Activated CD8-positive, alpha-beta memory T cell treated with anti-CD3 and anti-CD28 coated beads, Interleukin-2, amount 50 U/mL, for 48 hours (primary cell): ENCODE measurements at regions not wholly inside any gene's neighbourhood (a gene's known extent, or its start where the extent isn't known, plus 50 kb on each side); places are given as distances from the start of the nearest gene placed in this dataset.
"Not testable (repeated sequence)": the region's sequence is repeated elsewhere in the genome, so short reads cannot be mapped to it uniquely, and the experiment has no call there.

Source experiments
- DNase-seq: peaks from one replicate; pipeline ENCODE4 v3.0.0-alpha.2; 2020

GRCh38 chr12:20096430-20096829 lies 271.9 kb upstream of the PDE3A start:
- DNase-seq, result no peak

- DNase-seq, result no peak
These were observed 270.7 kb upstream of the PDE3A start for GRCh38 chr12:20097626-20098025.

DNA sequence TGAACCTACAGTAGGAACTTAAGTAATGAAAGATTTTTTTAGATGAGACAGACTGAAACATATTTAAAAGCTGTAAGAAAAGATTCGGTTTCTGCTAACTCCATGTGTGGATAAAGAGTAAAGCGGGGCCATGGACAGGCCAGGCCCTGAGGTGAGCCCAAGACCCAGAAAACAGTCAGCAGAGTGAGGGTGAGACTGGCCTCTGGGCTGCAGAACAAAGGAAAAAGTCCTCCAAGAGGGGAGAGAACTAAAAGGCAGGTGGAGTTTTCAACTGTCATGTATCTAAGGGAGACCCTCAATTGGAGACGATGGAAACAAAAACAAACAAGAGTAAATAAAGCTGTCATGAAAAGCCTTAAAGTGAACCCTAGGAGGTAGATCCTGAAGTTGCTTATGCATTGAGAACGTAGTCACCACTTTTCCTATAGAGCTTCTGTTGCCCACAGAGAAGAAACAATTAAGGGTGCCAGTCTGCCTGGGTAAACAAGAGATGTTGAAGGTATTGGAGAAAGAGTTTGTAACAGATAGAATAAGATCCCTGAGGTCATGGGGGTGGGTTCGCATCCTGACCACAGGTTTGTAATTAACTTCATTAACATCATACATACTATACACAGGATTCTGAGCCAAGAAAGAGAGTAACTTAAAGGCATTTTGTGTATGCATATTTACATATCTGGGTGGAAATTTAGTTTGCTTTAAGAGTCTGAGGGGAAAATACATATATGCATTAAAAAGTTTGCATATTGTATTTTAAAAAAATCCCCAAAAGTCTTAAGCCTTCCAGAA lies 268.7 kb upstream of the PDE3A start:
- DNase-seq, result no peak

DNA sequence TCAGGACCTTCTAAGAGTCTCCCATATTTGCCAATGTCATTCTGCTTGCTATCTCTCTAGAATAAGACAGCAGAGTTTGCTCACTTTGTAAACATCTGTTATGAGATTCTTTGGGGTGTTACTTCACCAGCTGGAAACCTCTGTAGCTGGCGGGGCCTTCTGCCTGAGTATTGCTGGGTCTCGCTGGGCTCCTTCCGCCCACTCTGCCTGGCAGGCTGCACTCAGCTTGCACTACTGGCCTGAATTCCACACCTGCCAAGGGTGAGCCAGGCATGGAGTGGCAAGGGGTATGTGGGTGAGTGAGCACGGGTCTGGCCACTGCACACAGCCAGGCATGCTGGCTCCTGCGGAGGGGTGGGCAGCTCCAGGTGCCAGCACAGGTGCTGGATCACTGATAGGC lies 267.3 kb upstream of the PDE3A start:
- DNase-seq, result no peak

DNA sequence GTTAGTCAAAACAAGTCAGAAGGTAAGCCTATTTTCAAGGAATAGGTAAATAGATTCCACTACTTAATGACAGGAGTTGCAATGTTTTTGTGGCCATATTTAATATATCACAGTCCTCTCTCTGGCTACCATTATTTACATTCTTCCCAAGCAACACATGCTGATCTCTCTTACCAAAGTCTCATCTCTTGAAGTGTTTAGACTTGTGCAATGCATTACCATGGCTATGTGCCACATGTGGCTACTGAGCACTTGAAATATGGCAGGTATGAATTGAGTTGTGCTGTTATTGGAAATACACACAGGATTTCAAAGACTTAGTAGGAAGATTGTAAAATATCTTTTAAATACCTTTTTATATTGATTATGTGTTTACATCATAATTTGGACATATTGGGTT lies 262.4 kb upstream of the PDE3A start:
- no peak for DNase-seq

DNA sequence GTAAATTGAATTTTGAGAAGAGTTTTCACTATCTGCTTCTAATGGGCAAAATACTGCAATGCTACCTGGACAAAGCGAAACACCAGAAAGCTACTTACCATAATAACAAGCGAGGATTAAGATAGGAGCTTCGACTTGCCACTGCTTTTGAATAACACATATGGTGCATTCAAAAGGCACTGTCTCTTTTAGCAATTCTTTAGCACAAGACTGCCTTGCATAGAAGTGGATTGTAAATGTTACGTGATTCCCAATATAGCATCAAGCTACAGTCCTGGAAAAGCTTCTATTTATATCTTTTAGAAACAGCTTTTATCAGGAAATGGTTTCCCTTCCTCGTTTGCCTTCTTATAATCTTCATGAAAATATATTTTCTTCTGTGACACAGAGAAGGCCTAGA lies 258.7 kb upstream of the PDE3A start:
- no peak for DNase-seq

GRCh38 chr12:20115371-20115770 lies 253.0 kb upstream of the PDE3A start:
- DNase-seq, result not testable (repeated sequence)

DNA sequence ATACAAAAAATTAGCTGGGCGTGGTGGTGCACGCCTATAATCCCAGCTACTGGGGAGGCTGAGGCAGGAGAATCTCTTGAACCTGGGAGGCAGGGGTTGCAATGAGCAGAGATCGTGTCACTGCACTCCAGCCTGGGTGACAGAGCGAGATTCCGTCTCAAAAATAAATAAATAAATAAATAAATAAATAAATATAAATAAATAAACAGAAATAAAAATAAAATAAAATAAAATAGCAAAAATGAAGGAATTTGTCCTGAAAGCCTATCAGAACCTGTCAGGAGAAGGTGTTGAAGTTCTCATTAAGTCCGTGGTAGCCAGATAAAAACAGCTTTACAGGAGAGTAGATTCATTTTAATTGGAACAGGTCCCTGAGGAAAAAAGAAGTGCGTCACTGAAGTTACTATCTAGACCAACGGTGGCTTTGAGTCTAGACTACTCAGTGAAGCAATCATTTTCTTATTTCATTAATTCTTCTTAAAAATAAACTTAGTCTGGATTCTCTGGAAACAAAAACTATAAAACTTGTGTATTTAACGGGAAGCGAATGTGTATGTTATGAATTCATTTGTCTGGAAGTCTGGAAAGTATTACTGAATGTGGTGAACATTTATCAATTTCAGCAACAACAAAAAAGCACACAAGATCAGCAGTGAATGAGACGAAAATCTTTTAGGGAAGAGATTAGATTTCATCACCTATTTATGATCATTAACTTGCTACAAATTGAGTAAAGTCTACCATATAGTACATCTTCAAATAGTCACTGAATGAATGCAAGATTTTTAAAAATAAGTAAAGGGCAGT lies 248.5 kb upstream of the PDE3A start:
- no peak for DNase-seq

GRCh38 chr12:20120403-20120725 lies 248.0 kb upstream of the PDE3A start:
- no peak for DNase-seq

DNA sequence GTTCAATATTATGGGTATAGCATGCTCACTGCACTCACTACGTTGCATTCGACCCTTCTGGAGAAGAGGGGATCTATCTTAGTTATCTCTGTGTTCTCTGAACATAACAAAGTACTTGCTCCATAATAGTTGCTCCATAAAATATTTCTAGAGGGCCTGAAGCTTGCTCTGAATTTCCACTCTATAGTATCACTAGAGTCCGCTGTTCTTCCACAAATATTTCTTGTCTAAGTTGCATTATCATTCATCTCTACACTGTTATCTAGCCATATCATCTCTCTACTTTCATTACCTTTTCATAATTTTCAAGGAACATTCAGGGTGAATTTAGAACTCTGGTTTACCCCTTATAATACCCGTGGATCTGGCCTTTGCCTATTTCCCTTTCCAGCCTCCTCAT lies 246.1 kb upstream of the PDE3A start:
- no peak for DNase-seq

- DNase-seq, result no peak
These were observed 244.9 kb upstream of the PDE3A start for GRCh38 chr12:20123465-20123864.

GRCh38 chr12:20125276-20125798 lies 243.0 kb upstream of the PDE3A start:
- no peak for DNase-seq

- DNase-seq, result no peak
These were observed 241.7 kb upstream of the PDE3A start for GRCh38 chr12:20126601-20127000.

GRCh38 chr12:20127413-20127812 lies 240.9 kb upstream of the PDE3A start:
- no peak for DNase-seq

DNA sequence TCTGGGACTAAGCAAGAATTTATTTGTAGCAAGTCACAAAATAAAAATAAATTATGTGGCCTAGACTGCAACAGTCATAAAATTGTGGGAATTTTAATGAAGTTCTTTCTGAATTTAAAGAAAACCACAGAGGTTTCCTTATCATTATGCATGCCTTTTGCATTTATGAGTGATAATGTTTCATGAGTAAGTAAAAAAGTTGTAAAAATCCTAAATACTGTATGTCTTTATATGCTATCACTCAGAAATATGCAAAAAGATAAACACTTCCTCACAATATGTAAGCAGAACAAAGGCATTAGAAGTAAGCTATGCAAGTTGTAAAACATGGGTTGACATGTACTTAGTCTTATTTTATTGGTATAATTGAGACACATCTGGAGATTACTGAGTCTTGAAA lies 239.4 kb upstream of the PDE3A start:
- DNase-seq, result no peak

DNA sequence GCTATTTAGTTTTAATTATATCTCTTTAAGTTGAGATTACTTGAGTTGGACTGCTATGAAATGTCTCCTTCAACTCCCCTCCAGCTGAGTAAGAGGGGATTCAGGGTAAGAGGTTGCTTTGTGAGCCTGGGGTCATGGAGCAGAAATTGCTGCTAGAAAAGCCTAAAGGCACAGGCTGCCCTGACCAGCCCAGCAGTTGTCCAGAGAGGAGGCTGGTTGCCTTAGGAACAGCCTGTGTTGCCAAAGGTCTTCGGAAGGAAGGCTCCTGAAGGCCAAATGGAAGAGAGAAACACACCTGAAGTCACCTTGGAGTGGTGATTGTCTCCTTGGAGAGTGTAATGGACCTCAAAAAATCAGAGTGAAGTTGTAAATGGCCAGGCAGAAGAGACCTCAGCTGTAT lies 235.5 kb upstream of the PDE3A start:
- DNase-seq, result no peak

GRCh38 chr12:20134652-20135051 lies 233.7 kb upstream of the PDE3A start:
- no peak for DNase-seq

GRCh38 chr12:20140751-20141150 lies 227.6 kb upstream of the PDE3A start:
- DNase-seq, result no peak

GRCh38 chr12:20142316-20142715 lies 226.0 kb upstream of the PDE3A start:
- DNase-seq, result no peak

GRCh38 chr12:20142956-20143355 lies 225.4 kb upstream of the PDE3A start:
- DNase-seq, result no peak

- DNase-seq, result no peak
These were observed 224.0 kb upstream of the PDE3A start for GRCh38 chr12:20144341-20144740.

DNA sequence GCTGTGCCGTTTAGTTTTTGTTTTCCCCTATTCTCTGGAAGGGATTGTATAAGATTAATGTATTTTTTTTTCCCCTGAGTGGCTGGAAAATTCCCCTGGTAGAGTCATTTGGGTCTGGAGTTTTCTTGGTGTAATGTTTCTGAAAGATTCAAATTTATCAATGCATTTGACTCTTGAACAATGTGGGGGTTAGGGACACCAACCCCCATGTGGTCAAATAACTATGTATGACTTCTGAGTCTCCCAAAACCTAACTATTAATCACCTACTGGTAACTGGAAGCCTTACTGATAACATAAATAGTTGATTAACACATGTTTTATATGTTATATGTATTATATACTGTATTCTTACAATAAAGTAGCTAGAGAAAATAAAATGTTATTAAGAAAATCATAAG lies 220.1 kb upstream of the PDE3A start:
- no peak for DNase-seq

- DNase-seq, result no peak
These were observed 217.4 kb upstream of the PDE3A start for GRCh38 chr12:20150835-20151422.

DNA sequence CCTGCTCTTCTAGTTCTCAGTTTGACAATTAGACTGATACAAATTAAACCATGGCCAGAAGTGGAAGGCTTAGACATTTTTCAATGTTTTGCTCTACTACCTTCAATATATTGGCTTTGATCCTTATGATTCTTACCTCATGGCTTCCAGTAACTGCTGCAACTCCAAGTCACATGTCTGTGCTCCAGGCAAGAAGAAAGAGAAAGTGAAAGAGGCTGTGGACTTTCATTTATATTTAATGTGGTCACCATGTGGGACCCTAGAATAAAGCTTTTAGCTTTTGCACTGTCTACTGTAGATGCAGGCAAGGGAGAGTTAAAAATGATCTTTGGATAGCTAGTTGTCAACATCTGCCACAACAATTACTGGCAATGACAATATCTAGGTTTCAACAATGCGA lies 214.3 kb upstream of the PDE3A start:
- no peak for DNase-seq
